Stimulated activated CD8-positive, alpha-beta memory T cell treated with anti-CD3 and anti-CD28 coated beads, Interleukin-2, amount 100 ng/mL, for 48 hours (primary cell): ENCODE measurements at regions not wholly inside any gene's neighbourhood (a gene's known extent, or its start where the extent isn't known, plus 50 kb on each side); places are given as distances from the start of the nearest gene placed in this dataset.
"Not testable (repeated sequence)": the region's sequence is repeated elsewhere in the genome, so short reads cannot be mapped to it uniquely, and the experiment has no call there.

Source experiments
- DNase-seq, 2 donors: peaks; one replicate each; pipeline ENCODE4 v3.0.0-alpha.2; 2020; ENCODE audit warnings: low read depth in 2 of 2

DNA sequence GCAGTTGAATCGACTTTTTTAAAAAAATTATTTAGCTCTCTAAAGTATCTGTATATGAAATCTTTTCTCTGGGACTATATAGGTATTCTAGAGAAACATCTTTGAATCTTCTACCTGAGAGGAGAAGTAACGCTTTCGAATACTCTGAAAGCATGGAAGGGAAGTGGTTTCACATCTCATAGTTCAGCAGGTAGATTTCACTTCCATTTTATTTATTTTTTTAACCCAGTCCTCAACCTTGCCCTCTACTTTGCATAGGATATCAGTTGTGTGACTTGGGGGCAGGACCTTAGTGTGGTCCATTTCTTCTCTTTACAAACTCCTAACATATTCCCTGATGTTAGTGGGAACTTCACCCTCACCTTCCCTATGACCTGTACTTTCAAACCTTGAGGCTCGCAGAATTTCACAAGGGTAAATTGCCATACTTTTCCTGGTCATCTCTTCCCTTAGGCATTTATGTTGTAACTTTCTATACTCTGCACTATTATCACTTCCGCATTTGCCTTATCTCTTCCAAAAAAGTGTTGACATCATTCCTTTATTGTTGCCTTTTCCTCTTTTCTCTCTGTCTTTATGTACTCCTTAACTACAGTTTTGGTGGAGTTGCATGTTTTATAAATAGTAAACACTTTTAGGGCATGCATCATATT is 1208.5 kb upstream of the ADGRL4 start:
- no peak for DNase-seq

GRCh38 chr1:80212948-80213347 is 1206.4 kb upstream of the ADGRL4 start:
- no peak for DNase-seq

GRCh38 chr1:80211691-80212380 is 1205.3 kb upstream of the ADGRL4 start:
- no peak for DNase-seq

- DNase-seq: no peak
Observed at GRCh38 chr1:80202118-80202517, 1195.6 kb upstream of the ADGRL4 start.

DNA sequence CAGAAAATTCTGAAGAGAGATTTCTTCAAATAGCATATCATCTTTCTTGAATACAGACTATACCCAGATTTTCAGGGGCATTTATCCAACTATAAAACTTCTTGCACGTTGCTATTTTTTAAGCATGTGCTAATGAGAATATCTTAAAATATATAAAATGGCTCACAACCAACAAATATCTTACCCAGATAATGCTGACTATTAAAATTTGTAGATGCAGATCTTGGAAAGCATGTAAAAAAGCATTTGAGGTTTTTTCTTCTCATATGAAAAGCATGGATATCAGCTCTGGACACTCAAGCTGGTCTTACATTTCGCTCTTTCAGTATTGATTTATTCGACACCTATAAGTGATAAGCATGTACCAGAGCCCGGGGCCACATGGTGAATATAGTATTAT is 1187.7 kb upstream of the ADGRL4 start:
- no peak for DNase-seq

- no peak for DNase-seq
Observed at GRCh38 chr1:80181418-80181817, 1174.9 kb upstream of the ADGRL4 start.

- no peak for DNase-seq
Observed at GRCh38 chr1:80171631-80172030, 1165.1 kb upstream of the ADGRL4 start.

- no peak for DNase-seq
Observed at GRCh38 chr1:80170811-80171485, 1164.4 kb upstream of the ADGRL4 start.

- no peak for DNase-seq
Observed at GRCh38 chr1:80164150-80164549, 1157.6 kb upstream of the ADGRL4 start.

DNA sequence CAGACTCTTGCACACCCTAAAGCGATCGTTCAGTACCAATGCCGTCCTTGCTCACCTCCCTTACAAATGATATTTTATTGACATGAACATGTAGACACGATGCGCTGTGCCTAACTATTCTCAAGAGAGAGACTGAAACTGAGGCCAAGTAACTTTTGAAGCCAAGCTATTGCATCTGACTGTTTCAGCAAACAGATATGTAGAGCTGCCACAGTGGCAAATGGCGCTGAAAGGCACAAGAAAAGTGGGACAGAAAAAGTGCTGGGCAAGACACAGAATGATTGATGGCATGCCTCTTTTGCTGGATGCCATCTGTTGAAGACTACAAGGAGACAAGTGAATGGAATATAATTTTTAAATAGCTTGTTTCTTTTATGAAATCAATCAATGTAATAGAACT is 1157.2 kb upstream of the ADGRL4 start:
- DNase-seq: no peak

DNA sequence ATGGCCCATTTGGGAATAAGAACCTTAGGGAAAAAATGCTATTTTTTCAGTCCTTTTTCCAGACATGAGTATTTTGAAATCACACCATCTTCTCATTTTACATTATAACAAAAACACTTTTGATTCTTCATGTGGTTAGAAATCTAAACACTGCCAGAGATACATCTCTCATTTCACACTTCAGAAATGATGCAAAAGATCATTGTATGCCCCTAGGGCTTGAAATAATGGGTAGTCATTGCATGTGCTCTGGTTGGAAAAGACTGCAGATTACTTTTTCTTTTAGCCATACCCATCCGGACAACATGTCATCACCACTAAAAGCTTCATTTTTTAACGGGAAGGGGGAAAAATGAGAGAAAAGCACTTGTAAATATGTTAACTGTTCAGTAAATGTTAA is 1152.2 kb upstream of the ADGRL4 start:
- no peak for DNase-seq

GRCh38 chr1:80158266-80158665 is 1151.7 kb upstream of the ADGRL4 start:
- DNase-seq: no peak

GRCh38 chr1:80155371-80155770 is 1148.8 kb upstream of the ADGRL4 start:
- DNase-seq: no peak

- no peak for DNase-seq
Observed at GRCh38 chr1:80154176-80154575, 1147.6 kb upstream of the ADGRL4 start.

GRCh38 chr1:80153762-80154161 is 1147.2 kb upstream of the ADGRL4 start:
- DNase-seq: no peak

- no peak for DNase-seq
Observed at GRCh38 chr1:80143361-80143760, 1136.8 kb upstream of the ADGRL4 start.

- not testable (repeated sequence) for DNase-seq
Observed at GRCh38 chr1:80137946-80138602, 1131.5 kb upstream of the ADGRL4 start.

DNA sequence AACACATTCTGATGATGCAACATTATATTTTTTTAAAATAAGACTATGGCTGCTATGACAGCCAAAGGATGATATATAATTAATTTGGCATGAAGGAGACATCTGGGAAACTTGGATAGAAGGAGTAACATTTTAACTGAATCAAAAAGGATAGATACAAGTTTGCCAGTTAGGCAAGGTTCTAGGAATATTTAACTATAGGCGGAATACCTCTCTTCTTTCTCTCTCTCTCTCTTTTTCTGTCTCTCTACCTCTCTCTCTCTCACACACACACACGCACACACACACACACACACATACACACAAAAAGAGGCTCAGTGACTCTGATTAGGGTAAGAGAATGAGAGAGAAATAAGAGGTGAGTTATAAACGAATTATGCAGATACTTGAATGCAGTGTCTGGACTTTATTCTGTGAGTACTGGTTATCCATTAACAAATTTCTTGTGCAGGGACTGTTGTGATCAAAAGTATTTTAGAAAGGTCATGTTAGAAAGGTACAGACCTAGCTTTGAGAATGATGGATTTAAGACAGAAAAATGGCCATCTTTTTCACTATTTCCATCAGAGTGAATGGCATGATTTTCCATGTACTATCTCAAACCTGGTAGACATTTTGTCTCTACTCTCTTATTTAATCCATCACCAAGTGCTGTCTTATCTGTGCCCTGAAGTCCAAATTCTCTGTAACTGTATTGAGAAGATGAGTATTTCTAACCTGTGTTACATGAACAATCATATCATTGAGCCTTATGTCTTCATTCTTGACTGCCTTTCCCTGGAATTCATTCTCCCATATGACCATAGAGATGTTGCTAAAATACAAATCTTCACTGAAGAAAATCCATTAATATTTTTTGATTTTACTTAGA is 1106.9 kb upstream of the ADGRL4 start:
- DNase-seq: no peak

GRCh38 chr1:80101159-80101558 is 1094.6 kb upstream of the ADGRL4 start:
- no peak for DNase-seq

GRCh38 chr1:80099713-80100112 is 1093.2 kb upstream of the ADGRL4 start:
- DNase-seq: no peak

GRCh38 chr1:80085067-80085466 is 1078.5 kb upstream of the ADGRL4 start:
- DNase-seq: no peak

DNA sequence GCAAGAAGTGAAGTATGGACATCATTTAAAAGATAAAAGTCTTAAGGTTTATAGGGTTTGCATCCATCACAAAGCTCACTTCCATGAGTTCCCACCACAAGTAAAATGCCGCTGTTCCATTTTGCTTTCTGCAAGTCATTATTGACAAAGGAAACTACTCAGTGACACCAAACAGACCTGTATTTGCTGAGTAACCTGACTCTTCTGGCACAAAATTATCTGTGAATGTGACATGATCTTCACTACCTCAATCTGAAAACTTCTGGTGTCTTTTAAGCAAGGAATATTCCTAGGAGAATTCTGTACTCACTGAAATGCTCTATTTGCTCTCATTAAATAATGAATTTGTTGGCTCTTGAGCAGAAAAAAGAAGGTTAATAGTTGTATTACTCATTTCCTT is 1077.4 kb upstream of the ADGRL4 start:
- DNase-seq: no peak
